Transverse colon (tissue), 4 donors: ENCODE measurements at regions not wholly inside any gene's neighbourhood (a gene's known extent, or its start where the extent isn't known, plus 50 kb on each side); places are given as distances from the start of the nearest gene placed in this dataset.

Experiments used
- DNase-seq: peaks from one replicate; pipeline ENCODE4 v3.0.0-alpha.2; 2019
- H3K27ac ChIP-seq, 4 donors: fragments of 200-600 bp; sonication (generic); 2 replicates each; pipeline ENCODE4 v1.5.1; 2016 to 2018; ENCODE audit warnings: inconsistent platforms in 4 of 4
- H3K27me3 ChIP-seq: fragments of 200-600 bp; sonication (generic); 2 replicates; pipeline ENCODE4 v1.5.1; 2017; ENCODE audit warnings: inconsistent platforms
- H3K36me3 ChIP-seq, 4 donors: fragments of 200-600 bp; sonication (generic); 2 replicates each; pipeline ENCODE4 v1.5.1; 2017 to 2019; ENCODE audit warnings: inconsistent platforms in 4 of 4
- H3K4me1 ChIP-seq, 4 donors: fragments of 200-600 bp; sonication (generic); 2 replicates each; pipeline ENCODE4 v1.5.1; 2017 to 2020; ENCODE audit warnings: inconsistent platforms in 4 of 4
- H3K4me3 ChIP-seq, 4 donors: fragments of 200-600 bp; sonication (generic); 1 replicate in 1 of 4; 2 replicates in 3 of 4; pipeline versions ENCODE4 v1.5.1 to v1.6.1; 2017 to 2019; ENCODE audit warnings: inconsistent platforms in 4 of 4
- H3K9me3 ChIP-seq, 2 donors: fragments of 200-600 bp; sonication (generic); 2 replicates each; pipeline ENCODE4 v1.5.1; 2017 to 2019; ENCODE audit warnings: inconsistent platforms in 2 of 2
- CTCF ChIP-seq, 5 experiments: fragments of 200-600 bp in 3 of 5; fragments of 450-650 bp in 2 of 5; sonication (generic) in 3 of 5; IDR thresholded peaks; 1 replicate in 2 of 5; 2 replicates in 3 of 5; pipeline ENCODE4 v1.5.1; 2016 to 2017; ENCODE audit warnings: antibody characterized with exemption in 5 of 5, inconsistent platforms in 3 of 5, mild to moderate bottlenecking in 2 of 5, moderate library complexity in 1 of 5
- EP300 ChIP-seq: sonication (generic); formaldehyde crosslinking; IDR thresholded peaks from one replicate; pipeline ENCODE4 v1.6.1; 2017; ENCODE audit warnings: antibody characterized with exemption, low read depth
- POLR2A ChIP-seq: fragments of 450-650 bp; IDR thresholded peaks from one replicate; pipeline ENCODE4 v1.6.1; 2016; ENCODE audit warnings: antibody characterized with exemption, mild to moderate bottlenecking, moderate library complexity
- POLR2AphosphoS5 ChIP-seq, 3 donors: sonication (generic); formaldehyde crosslinking; IDR thresholded peaks; one replicate each; pipeline ENCODE4 v1.6.1; 2016; ENCODE audit warnings: antibody characterized with exemption in 3 of 3
- WGBS, 2 donors: methylation state at CpG; one replicate each; pipeline ENCODE4 v1.1.5; 2018; ENCODE audit warnings: low coverage in 1 of 2; 5-methylcytosine and 5-hydroxymethylcytosine counted together
- in situ Hi-C, 4 donors: fragments of 200-750 bp; cut with MboI; loops; one replicate each; pipeline versions ENCODE4 v1.15.0 to v1.15.1; 2017; ENCODE audit warnings: low sequenced_read_pairs in 3 of 4, low pct_ligation_motif_present in 1 of 4, low pct_unique_long_range_greater_than_20kb in 1 of 4
- intact Hi-C: fragments of 100-400 bp; cut with DNase I; formaldehyde crosslinking; loops from one replicate; pipeline ENCODE4 v1.15.1; 2023; ENCODE audit warnings: low total_unique reads

GRCh38 chr12:105944628-105945027 is 194.1 kb downstream of the NUAK1 start:
- H3K27ac ChIP-seq, result no peak overlapping the region
- H3K36me3 ChIP-seq, result no peaks in the 10 kb centered on the region
- no peaks in the 10 kb centered on the region for H3K27me3 ChIP-seq
- intact Hi-C loops (no loop called here), in situ Hi-C loops (no loop called here)
- H3K9me3 ChIP-seq, result no peaks in the 10 kb centered on the region
- no peaks in the 10 kb centered on the region for H3K4me1 ChIP-seq
- WGBS, 2 donors, result 47 to 71% methylated on average over 1 of the region's 1 CpG
- TF ChIP-seq CTCF (IDR thresholded peaks at IDR 0.05), result no peak
- no peak for TF ChIP-seq POLR2A
- TF ChIP-seq EP300, result no peak
- TF ChIP-seq POLR2AphosphoS5 (IDR thresholded peaks at IDR 0.05), result no peak
- no peak overlapping the region for H3K4me3 ChIP-seq
- no peak for DNase-seq

GRCh38 chr12:105945880-105946279 is 192.9 kb downstream of the NUAK1 start:
- no peak for DNase-seq
- no peaks in the 10 kb centered on the region for H3K36me3 ChIP-seq
- TF ChIP-seq POLR2AphosphoS5 (IDR thresholded peaks at IDR 0.05) (no peak), CTCF (IDR thresholded peaks at IDR 0.05) (no peak), POLR2A (no peak), EP300 (no peak)
- intact Hi-C loops, result no loop called here
- 60% methylated on average over 1 of the region's 1 CpG; no CpG with 5 or more reads in 1 of the 2 donors for WGBS, 2 donors
- no peaks in the 10 kb centered on the region for H3K4me1 ChIP-seq
- in situ Hi-C loops, result no loop called here
- no peaks in the 10 kb centered on the region for H3K9me3 ChIP-seq
- H3K4me3 ChIP-seq, result no peak overlapping the region
- H3K27me3 ChIP-seq, result no peaks in the 10 kb centered on the region
- H3K27ac ChIP-seq, result no peak overlapping the region

GRCh38 chr12:105946493-105946901 is 192.3 kb downstream of the NUAK1 start:
- no peaks in the 10 kb centered on the region for H3K4me1 ChIP-seq
- intact Hi-C loops, result no loop called here
- 82 to 100% methylated on average over 1 to 2 of the region's 2 CpGs for WGBS, 2 donors
- H3K27me3 ChIP-seq, result no peaks in the 10 kb centered on the region
- no peak overlapping the region for H3K27ac ChIP-seq
- H3K9me3 ChIP-seq, result no peaks in the 10 kb centered on the region
- H3K36me3 ChIP-seq, result no peaks in the 10 kb centered on the region
- DNase-seq, result no peak
- TF ChIP-seq POLR2AphosphoS5 (IDR thresholded peaks at IDR 0.05) (no peak), CTCF (IDR thresholded peaks at IDR 0.05) (no peak), EP300 (no peak), POLR2A (no peak)
- in situ Hi-C loops, result no loop called here
- no peak overlapping the region for H3K4me3 ChIP-seq

- no peak overlapping the region for H3K4me3 ChIP-seq
- TF ChIP-seq EP300 (no peak), POLR2A (no peak), POLR2AphosphoS5 (IDR thresholded peaks at IDR 0.05) (no peak), CTCF (IDR thresholded peaks at IDR 0.05) (no peak)
- 87 to 89% methylated on average over 3 to 5 of the region's 5 CpGs for WGBS, 2 donors
- H3K4me1 ChIP-seq, result no peaks in the 10 kb centered on the region
- no peaks in the 10 kb centered on the region for H3K27me3 ChIP-seq
- no peaks in the 10 kb centered on the region for H3K9me3 ChIP-seq
- DNase-seq, result no peak
- intact Hi-C loops, result no loop called here
- H3K27ac ChIP-seq, result no peak overlapping the region
- no peaks in the 10 kb centered on the region for H3K36me3 ChIP-seq
- in situ Hi-C loops, result no loop called here
Observed at GRCh38 chr12:105947906-105948305, 190.8 kb downstream of the NUAK1 start.
